Right kidney (tissue), 1 donor: ENCODE measurements at regions not wholly inside any gene's neighbourhood (a gene's known extent, or its start where the extent isn't known, plus 50 kb on each side); places are given as distances from the start of the nearest gene placed in this dataset.
"Not testable (repeated sequence)": the region's sequence is repeated elsewhere in the genome, so short reads cannot be mapped to it uniquely, and the experiment has no call there.

Experiments used
- DNase-seq: peaks from one replicate; pipeline ENCODE4 v3.0.0-alpha.2; 2016

GRCh38 chr16:16624367-16624766 lies 245.4 kb downstream of the NPIPA7 start:
- DNase-seq = not testable (repeated sequence)

DNA sequence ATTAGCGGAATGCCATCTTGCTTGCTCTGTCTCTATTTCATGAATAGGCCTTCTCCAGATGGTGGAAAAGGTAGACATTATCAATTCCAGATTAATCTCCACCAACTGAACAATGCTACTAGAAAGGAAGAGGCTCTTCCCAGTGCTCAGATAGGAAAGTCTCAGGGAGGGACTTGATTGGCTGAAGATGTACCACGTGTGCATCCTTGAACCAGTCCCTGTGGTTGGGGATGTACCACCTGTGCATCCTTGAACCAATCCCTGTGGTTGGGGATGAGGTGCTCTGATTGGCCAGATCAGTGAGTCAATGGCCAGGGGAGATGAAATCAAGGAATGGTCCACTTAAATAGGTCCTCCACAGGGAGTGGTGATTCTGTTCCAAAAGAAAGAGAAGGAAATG lies 246.2 kb downstream of the NPIPA7 start:
- not testable (repeated sequence) for DNase-seq

DNA sequence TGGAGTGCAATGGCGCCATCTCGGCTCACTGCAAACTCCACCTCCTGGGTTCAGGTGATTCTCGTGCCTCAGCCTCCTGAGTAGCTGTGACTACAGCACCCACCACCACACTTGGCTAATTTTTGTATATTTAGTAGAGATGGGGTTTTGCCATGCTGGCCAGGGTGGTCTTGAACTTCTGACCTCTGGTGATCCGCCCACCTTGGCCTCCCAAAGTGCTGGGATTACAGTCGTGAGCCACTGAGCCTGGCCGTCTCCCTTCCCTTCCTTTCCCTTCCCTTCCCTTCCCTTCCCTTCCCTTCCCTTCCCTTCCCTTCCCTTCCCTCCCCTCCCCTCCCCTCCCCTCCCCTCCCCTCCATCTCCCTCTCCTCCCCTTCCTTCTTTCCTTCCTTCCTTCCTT lies 248.9 kb downstream of the NPIPA7 start:
- not testable (repeated sequence) for DNase-seq

DNA sequence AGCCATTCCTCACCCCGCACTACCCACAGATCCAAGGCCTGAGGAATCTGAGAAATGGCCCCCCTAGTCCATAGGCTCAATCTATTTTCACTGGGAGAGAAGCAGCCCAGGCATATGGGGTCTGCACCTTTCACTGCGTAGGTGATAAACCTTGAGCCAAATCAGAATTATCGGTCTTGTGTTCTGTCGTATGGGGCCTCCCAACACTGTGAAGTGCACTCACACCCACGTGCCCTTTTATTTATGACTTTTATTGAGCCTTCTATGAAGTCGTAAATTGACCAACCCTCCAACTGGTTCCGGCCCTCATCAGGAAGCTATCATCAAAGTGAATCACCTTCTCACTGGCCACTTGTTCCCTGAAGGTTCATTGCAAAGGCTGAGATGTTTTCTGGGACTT lies 259.3 kb downstream of the NPIPA7 start:
- not testable (repeated sequence) for DNase-seq

DNA sequence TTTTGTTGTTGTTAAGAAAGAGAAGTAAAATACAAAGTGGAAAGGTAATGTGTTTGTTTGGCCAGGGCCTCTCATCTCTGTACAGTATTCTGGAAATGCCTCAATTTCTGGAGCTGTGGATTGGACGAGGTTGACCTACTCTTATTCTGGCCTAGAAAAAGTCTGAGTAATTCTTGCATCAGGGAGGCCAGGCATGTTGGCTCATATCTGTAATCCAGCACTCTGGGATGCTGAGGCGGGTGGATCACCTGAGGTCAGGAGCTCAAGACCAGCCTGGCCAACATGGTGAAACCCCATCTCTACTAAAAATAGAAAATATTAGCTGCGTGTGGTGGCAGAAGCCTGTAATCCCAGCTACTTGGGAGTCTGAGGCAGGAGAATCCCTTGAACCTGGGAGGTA lies 259.8 kb downstream of the NPIPA7 start:
- DNase-seq = not testable (repeated sequence)

DNA sequence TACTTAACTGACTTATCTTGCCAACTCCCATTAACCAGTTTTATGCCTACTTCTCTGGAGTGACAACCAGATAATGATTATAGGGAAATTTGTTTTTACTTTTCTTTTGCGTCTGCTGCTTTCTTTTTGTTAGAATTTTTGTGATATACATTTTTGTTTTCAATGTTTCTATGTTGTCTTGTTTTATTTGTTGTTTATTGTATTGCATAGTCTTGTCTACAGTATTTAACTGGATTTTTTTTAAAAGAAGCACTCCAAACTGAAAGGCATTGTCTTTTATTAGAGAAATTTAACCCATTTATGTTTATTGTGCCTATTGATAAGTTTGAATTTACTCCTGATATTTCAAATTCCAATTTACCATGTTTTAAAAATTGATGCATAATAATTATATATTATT lies 264.9 kb downstream of the NPIPA7 start:
- not testable (repeated sequence) for DNase-seq

GRCh38 chr16:16648002-16648401 lies 269.1 kb downstream of the NPIPA7 start:
- DNase-seq = not testable (repeated sequence)

DNA sequence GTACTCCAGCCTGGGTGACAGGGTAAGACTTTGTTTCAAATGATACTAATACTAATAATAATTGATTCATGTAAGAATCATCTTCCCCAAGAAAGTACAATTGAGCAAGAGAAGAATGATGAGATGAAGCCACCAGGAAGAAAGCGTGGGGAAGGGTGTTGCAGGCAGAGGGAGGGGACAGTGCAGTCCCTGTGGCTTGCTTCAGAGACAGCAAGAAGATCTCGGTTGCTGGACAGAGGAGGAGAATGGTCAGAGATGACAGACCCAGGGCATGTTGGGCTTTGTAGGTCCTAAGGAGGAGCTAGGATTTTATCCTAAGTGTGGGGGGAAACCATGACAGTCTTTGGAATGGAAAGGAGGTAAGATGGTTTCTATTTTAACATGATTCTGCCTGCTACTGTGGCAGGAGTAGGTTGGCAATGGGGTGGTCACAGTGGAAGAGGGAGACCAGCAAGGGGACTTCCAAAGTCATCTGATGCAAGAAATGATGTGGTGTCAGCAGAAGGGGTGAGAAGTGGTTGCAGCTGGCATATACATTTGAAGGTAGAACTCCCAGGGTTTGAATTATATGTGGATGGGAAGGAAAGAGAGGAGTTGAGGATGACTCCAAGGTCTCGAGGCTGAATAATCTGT lies 293.4 kb downstream of the NPIPA7 start:
- DNase-seq = not testable (repeated sequence)

DNA sequence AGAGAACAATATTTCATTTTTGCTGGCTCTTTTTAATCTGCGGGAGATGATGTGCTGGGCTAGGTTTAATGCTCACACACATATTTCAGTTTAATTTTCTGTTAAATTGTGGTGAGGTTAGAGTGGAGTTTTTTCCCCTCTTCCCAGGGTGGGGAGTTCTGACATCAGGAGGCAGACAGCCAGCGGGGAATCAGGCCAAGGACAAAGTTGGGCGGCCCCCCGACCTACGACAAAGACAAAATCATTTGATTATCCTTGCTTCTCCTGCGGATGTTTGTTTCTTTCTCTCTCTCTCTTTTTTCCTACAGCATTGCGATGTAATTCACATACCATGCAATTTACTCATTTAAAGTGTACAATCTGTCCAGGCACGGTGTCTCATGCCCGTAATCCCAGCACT lies 295.9 kb downstream of the NPIPA7 start:
- not testable (repeated sequence) for DNase-seq

DNA sequence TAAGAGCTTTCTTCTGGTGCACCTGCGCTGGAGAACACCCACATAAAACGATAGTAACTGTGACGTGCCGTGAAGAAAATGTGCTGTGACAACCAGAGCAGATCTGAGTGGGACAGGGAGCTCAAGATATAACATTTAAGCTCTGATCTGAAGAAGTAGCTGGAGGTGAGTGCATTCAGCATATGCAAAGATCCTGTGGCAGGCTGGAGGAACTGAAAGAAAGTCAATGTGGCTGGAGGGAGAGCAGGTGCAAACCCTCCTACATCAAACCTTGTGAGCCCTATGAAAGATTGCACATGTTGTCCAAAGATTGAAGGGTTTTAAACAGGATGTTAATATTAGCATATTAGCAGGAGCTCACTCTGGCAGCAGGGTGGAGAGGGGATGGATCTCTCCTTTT lies 342.9 kb downstream of the NPIPA7 start:
- not testable (repeated sequence) for DNase-seq

GRCh38 chr16:16722666-16723065 lies 343.7 kb downstream of the NPIPA7 start:
- not testable (repeated sequence) for DNase-seq

DNA sequence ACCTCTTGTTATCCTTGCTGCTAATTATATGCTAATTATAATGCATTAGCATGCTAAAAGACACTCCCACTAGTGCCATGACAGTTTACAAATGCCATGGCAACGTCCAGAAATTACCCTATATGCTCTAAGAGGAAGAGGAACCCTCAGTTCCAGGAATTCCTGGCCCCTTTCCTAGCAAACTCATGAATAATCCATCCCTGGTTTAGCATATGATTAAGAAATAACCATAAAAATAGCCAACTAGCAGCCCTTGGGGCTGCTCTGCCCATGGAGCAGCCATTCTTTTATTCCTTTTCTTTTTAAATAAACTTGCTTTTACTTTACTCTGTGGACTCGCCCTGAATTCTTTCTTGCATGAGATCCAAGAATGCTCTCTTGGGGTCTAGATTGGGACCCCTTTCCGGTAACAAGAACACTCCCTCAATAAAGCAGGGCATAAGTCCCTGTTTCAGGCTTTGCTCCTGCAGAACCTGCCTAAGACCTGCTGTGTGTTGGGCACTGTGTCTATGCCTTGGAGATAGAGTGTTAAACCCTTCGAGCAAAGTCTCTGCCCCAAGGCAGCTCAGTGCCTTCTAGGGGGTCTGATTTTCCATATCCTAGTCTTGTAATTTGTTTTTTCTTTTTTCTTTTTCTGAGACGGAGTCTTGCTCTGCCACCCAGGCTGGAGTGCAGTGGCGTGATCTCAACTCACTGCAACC lies 345.0 kb downstream of the NPIPA7 start:
- not testable (repeated sequence) for DNase-seq

GRCh38 chr16:16727048-16727447 lies 348.1 kb downstream of the NPIPA7 start:
- DNase-seq = not testable (repeated sequence)

DNA sequence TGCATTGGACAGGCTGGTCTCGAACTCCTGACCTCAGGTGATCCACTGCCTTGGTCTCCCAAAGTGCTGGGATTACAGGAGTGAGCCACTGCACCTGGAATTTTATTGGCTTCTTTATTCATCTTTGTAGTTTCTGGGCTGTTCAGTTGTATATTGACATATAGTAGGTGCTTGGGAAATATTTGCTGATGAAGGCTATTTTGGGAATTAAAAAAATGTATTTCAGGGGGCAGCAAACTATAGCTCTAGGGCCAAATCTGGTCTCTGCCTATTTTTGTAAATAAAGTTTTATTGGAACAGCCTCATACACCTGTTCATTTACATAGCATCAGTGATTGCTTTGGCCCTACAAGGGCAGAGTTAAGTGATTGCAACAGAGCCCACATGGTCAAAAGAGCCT lies 363.6 kb downstream of the NPIPA7 start:
- DNase-seq = not testable (repeated sequence)

DNA sequence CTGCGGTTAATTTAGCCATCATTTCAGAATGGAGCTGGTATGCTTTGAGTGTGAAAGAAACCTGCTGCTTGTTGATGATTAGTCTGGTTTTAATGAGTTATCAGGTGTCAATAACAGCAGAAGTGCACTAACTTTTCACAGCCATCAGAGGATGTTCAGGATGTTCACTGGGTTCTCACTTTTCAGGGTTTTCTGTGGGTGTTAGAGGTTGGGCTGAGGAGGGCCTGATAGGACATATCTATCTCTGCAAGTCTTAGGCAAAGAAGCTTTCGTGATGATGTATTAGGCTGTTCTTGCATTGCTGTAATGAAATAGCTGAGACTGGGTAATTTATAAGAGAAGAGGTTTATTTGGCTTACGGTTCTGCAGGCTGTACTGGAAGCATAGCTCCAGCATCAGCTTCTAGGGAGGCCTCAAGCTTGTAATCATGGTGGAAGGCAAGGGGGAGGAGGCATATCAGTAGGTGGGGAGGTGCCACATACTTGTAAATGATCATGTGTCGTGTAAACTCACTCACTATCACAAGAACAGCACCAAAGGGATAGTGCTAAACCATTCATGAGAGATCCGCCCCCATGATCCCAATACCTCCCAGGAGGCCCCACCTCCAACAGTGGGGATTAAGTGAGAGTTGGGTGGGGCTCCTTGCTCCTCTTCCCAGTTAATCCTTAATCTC lies 376.2 kb downstream of the NPIPA7 start:
- not testable (repeated sequence) for DNase-seq

DNA sequence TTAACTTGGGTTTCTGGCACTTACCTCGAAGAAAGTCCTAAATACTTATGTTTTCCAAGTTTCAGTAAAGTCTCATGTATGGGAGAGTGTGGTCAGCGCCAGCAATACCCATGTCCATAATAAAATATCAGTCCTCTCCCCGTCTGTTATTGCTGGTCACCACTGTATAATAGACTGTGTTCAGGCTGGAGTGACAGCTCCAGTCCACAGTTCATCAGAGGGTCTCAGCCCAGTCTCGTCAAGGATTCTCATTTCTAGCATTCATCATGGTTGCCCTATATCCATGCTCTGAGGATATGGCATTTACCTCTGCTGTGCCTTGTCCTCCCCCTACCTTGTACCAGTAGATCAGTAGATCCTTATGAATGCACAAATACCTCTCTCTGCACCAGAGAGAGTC lies 384.5 kb downstream of the NPIPA7 start:
- DNase-seq = no peak

- not testable (repeated sequence) for DNase-seq
Measured at GRCh38 chr16:16770717-16771116, 391.8 kb downstream of the NPIPA7 start.

DNA sequence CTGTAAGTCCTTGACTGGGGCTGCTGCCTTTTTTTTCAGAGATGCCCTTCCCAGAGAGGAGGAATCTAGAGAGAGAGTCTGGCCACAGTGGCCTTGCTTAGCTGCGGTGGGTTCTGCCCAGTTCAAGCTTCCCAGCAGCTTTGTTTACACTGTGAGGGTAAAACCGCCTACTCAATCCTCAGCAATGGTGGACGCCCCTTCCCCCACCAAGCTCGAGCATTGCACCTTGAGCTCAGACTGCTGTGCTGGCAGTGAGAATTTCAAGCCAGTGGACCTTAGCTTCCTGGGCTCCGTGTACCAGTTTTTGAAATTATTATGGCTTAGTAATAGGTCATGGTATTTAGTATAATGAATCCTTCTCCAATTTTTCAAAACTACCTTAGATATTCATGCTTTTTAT lies 395.4 kb downstream of the NPIPA7 start:
- no peak for DNase-seq

DNA sequence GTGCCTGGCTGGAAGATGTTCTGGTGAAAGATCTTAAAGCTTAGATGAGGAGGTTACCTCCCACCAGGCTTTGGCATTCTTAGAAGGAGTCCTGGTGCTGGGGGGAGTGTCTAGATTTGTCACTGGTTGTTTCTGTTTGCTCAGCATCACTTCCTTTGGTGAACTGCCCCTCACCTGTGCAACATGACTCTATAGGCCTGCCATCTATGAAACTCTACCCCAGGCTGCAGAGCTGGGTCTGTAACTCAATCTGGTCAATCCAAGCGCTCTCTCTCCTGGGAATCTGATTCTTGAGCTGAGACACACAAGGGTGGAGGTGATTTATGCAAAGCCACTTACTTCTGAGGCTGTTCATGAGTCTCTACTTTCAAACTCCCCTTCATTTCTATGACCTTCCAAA lies 399.4 kb downstream of the NPIPA7 start:
- DNase-seq = no peak

- DNase-seq = no peak
Measured at GRCh38 chr16:16780588-16780987, 401.6 kb downstream of the NPIPA7 start.

- no peak for DNase-seq
Measured at GRCh38 chr16:16782153-16782552, 403.2 kb downstream of the NPIPA7 start.

DNA sequence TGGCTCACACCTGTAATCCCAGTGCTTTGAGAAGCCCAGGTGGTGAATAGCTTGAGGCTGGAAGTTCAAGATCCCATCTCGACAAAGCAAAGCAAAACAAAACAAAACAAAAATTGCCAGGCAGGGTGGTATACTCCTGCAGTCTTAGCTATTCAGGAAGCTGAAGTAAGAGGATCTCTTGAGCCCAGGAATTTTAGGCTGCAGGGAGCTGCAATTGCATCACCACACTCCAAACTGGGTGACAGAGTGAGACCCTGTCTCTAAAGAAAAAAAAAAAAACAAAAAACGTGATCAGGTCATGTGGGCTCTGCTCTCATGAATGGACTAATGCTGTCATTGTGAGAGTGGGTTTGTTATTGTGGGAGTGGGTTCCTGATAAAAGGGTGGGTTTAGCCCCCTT lies 409.1 kb downstream of the NPIPA7 start:
- no peak for DNase-seq

- no peak for DNase-seq
Measured at GRCh38 chr16:16790597-16790996, 411.7 kb downstream of the NPIPA7 start.

GRCh38 chr16:16791051-16791450 lies 412.1 kb downstream of the NPIPA7 start:
- no peak for DNase-seq
